Neural cell (in vitro differentiated cells): ENCODE measurements at regions not wholly inside any gene's neighbourhood (a gene's known extent, or its start where the extent isn't known, plus 50 kb on each side); places are given as distances from the start of the nearest gene placed in this dataset.
"Not testable (repeated sequence)": the region's sequence is repeated elsewhere in the genome, so short reads cannot be mapped to it uniquely, and the experiment has no call there.

Experiments used
- H2AFZ ChIP-seq: fragments of 200-600, 300-800 bp; sonication (generic), shearing (Covaris generic); 2 replicates; pipeline ENCODE4 v1.6.0; 2014; ENCODE audit warnings: low read depth, mild to moderate bottlenecking, antibody characterized with exemption, low read length, moderate library complexity
- H3F3A ChIP-seq: fragments of 200-600 bp; shearing (Covaris generic); 2 replicates; pipeline ENCODE4 v1.6.1; 2016; ENCODE audit warnings: mild to moderate bottlenecking, moderate library complexity, mixed read lengths, antibody characterized with exemption, low read length; ENCODE audit not compliant: insufficient read depth, poor library complexity, severe bottlenecking
- H3K27ac ChIP-seq: fragments of 200-600, 300-800 bp; sonication (generic), shearing (Covaris generic); 2 replicates; pipeline ENCODE4 v1.5.1; 2014; ENCODE audit warnings: mild to moderate bottlenecking, low read length, moderate library complexity
- H3K27me3 ChIP-seq: fragments of 300-800, 200-600 bp; sonication (generic), shearing (Covaris generic); 2 replicates; pipeline ENCODE4 v1.6.0; 2014; ENCODE audit warnings: mild to moderate bottlenecking, low read depth, low read length, moderate library complexity; ENCODE audit not compliant: insufficient read depth
- H3K36me3 ChIP-seq: fragments of 300-800, 200-600 bp; sonication (generic), shearing (Covaris generic); 2 replicates; pipeline ENCODE4 v1.5.1; 2014; ENCODE audit warnings: mild to moderate bottlenecking, antibody characterized with exemption, low read length, moderate library complexity; ENCODE audit not compliant: insufficient read depth
- H3K4me2 ChIP-seq: fragments of 300-800, 200-600 bp; sonication (generic), shearing (Covaris generic); 2 replicates; pipeline ENCODE4 v1.6.0; 2014; ENCODE audit warnings: mild to moderate bottlenecking, low read length
- H3K4me3 ChIP-seq: fragments of 300-800, 200-600 bp; sonication (generic), shearing (Covaris generic); 2 replicates; pipeline ENCODE4 v1.5.1; 2014; ENCODE audit warnings: mild to moderate bottlenecking, low read length, moderate library complexity
- H3K79me2 ChIP-seq: fragments of 200-600 bp; shearing (Covaris generic); replicated peaks from 2 replicates; pipeline ENCODE4 v1.6.0; 2014; ENCODE audit warnings: mild to moderate bottlenecking, low read length, moderate library complexity; ENCODE audit not compliant: insufficient read depth
- H3K9ac ChIP-seq: fragments of 300-800, 200-600 bp; sonication (generic), shearing (Covaris generic); 2 replicates; pipeline ENCODE4 v1.6.1; 2016; ENCODE audit warnings: mild to moderate bottlenecking, low read length, mixed read lengths
- H3K9me2 ChIP-seq: fragments of 200-600 bp; shearing (Covaris generic); 2 replicates; pipeline ENCODE4 v1.6.1; 2016; ENCODE audit warnings: mild to moderate bottlenecking, low read length, mixed read lengths; ENCODE audit not compliant: insufficient read depth
- H3K9me3 ChIP-seq: fragments of 200-600, 300-800 bp; sonication (generic), shearing (Covaris generic); 2 replicates; pipeline ENCODE4 v1.6.1; 2016; ENCODE audit warnings: mild to moderate bottlenecking, mixed run types, low read length, moderate library complexity, mixed read lengths
- H4K20me1 ChIP-seq: fragments of 200-600 bp; shearing (Covaris generic); 2 replicates; pipeline ENCODE4 v1.6.1; 2016; ENCODE audit warnings: mild to moderate bottlenecking, mixed run types; ENCODE audit not compliant: insufficient read depth
- EP300 ChIP-seq: fragments of 450-650 bp; conservative IDR thresholded peaks from 2 replicates; pipeline ENCODE4 v1.6.1; 2014; ENCODE audit warnings: antibody characterized with exemption, mild to moderate bottlenecking, moderate library complexity; ENCODE audit not compliant: poor library complexity, severe bottlenecking
- EZH2 ChIP-seq: fragments of 200-600, 300-800 bp; shearing (Covaris generic), sonication (generic); IDR thresholded peaks from 2 replicates; pipeline ENCODE4 v1.6.1; 2014; ENCODE audit warnings: antibody characterized with exemption, low read length, borderline replicate concordance, mild to moderate bottlenecking; ENCODE audit not compliant: insufficient read depth, poor library complexity, severe bottlenecking
- MXI1 ChIP-seq: fragments of 450-650 bp; conservative IDR thresholded peaks from 2 replicates; pipeline ENCODE4 v1.6.1; 2014; ENCODE audit warnings: antibody characterized with exemption, mild to moderate bottlenecking; ENCODE audit not compliant: poor library complexity, severe bottlenecking
- POLR2AphosphoS5 ChIP-seq: IDR thresholded peaks from 2 replicates; pipeline ENCODE4 v1.6.1; 2012
- RAD21 ChIP-seq: fragments of 450-650 bp; conservative IDR thresholded peaks from 2 replicates; pipeline ENCODE4 v1.6.1; 2014; ENCODE audit warnings: antibody characterized with exemption, mild to moderate bottlenecking, moderate library complexity
- SMC3 ChIP-seq: fragments of 450-650 bp; conservative IDR thresholded peaks from 2 replicates; pipeline ENCODE4 v1.6.1; 2014; ENCODE audit warnings: antibody characterized with exemption, mild to moderate bottlenecking, moderate library complexity; ENCODE audit not compliant: poor library complexity
- TAF1 ChIP-seq: IDR thresholded peaks from 2 replicates; pipeline ENCODE4 v1.6.1; 2012; ENCODE audit warnings: low read depth
- TF ChIP-seq, protein P1 (sequence below): IDR thresholded peaks from 2 replicates; pipeline ENCODE4 v1.6.1; 2012; ENCODE audit warnings: borderline replicate concordance

GRCh38 chr6:146985111-146985510 is 219.1 kb upstream of the STXBP5 start:
- Histone ChIP-seq H3K79me2 (no peaks in the 10 kb centered on the region), H2AFZ (no peak overlapping the region), H3K9me2 (no peaks in the 10 kb centered on the region), H4K20me1 (no peaks in the 10 kb centered on the region), H3K4me2 (no peak overlapping the region), H3K9ac (no peak overlapping the region), H3K36me3 (no peaks in the 10 kb centered on the region), H3K4me3 (no peak overlapping the region), H3K27me3 (no peaks in the 10 kb centered on the region), H3K9me3 (no peaks in the 10 kb centered on the region), H3F3A (no peaks in the 10 kb centered on the region), H3K27ac (no peak overlapping the region)
- TF ChIP-seq RAD21 (no peak), SMC3 (no peak), EZH2 (no peak), MXI1 (no peak), POLR2AphosphoS5 (no peak), TAF1 (no peak), EP300 (no peak)
- TF ChIP-seq, protein P1, sequence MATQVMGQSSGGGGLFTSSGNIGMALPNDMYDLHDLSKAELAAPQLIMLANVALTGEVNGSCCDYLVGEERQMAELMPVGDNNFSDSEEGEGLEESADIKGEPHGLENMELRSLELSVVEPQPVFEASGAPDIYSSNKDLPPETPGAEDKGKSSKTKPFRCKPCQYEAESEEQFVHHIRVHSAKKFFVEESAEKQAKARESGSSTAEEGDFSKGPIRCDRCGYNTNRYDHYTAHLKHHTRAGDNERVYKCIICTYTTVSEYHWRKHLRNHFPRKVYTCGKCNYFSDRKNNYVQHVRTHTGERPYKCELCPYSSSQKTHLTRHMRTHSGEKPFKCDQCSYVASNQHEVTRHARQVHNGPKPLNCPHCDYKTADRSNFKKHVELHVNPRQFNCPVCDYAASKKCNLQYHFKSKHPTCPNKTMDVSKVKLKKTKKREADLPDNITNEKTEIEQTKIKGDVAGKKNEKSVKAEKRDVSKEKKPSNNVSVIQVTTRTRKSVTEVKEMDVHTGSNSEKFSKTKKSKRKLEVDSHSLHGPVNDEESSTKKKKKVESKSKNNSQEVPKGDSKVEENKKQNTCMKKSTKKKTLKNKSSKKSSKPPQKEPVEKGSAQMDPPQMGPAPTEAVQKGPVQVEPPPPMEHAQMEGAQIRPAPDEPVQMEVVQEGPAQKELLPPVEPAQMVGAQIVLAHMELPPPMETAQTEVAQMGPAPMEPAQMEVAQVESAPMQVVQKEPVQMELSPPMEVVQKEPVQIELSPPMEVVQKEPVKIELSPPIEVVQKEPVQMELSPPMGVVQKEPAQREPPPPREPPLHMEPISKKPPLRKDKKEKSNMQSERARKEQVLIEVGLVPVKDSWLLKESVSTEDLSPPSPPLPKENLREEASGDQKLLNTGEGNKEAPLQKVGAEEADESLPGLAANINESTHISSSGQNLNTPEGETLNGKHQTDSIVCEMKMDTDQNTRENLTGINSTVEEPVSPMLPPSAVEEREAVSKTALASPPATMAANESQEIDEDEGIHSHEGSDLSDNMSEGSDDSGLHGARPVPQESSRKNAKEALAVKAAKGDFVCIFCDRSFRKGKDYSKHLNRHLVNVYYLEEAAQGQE, result no peak

GRCh38 chr6:146985966-146986365 is 218.3 kb upstream of the STXBP5 start:
- H3K4me3 ChIP-seq, result no peak overlapping the region
- no peak overlapping the region for H3K27ac ChIP-seq
- no peaks in the 10 kb centered on the region for H3K36me3 ChIP-seq
- no peaks in the 10 kb centered on the region for H3K79me2 ChIP-seq
- no peak overlapping the region for H3K4me2 ChIP-seq
- H3K9me3 ChIP-seq, result no peaks in the 10 kb centered on the region
- no peaks in the 10 kb centered on the region for H3K27me3 ChIP-seq
- no peak overlapping the region for H2AFZ ChIP-seq
- H4K20me1 ChIP-seq, result no peaks in the 10 kb centered on the region
- H3K9me2 ChIP-seq, result no peaks in the 10 kb centered on the region
- H3F3A ChIP-seq, result no peaks in the 10 kb centered on the region
- TF ChIP-seq POLR2AphosphoS5 (no peak), EP300 (no peak), SMC3 (no peak), TAF1 (no peak), RAD21 (no peak), MXI1 (no peak)
- H3K9ac ChIP-seq, result no peak overlapping the region

DNA sequence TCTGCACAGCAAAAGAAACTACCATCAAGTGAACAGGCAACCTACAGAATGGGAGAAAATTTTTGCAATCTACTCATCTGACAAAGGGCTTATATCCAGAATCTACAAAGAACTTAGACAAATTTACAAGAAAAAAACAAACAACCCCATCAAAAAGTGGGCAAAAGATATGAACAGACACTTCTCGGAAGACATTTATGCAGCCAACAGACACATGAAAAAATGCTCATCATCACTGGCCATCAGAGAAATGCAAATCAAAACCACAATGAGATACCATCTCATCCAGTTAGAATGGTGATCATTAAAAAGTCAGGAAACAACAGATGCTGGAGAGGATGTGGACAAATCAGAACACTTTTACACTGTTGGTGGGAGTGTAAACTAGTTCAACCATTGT is 216.3 kb upstream of the STXBP5 start:
- not testable (repeated sequence) for H3K4me2 ChIP-seq

More for the DNA sequence above, 216.3 kb upstream of the STXBP5 start:
- H4K20me1 ChIP-seq, H3K36me3 ChIP-seq, H3K9ac ChIP-seq, H3K9me2 ChIP-seq, H3K79me2 ChIP-seq, H3K4me3 ChIP-seq, H2AFZ ChIP-seq, H3K9me3 ChIP-seq, H3F3A ChIP-seq, H3K27ac ChIP-seq, H3K27me3 ChIP-seq: not testable (repeated sequence)
